Body of pancreas (tissue), 4 donors: ENCODE measurements at regions not wholly inside any gene's neighbourhood (a gene's known extent, or its start where the extent isn't known, plus 50 kb on each side); places are given as distances from the start of the nearest gene placed in this dataset.

Experiments
- CTCF ChIP-seq, 7 experiments: fragments of 450-650 bp in 4 of 7; fragments of 200-600 bp in 3 of 7; sonication (generic) in 3 of 7; IDR thresholded peaks; one replicate each; pipeline ENCODE4 v1.5.1; 2016 to 2019; ENCODE audit warnings: antibody characterized with exemption in 7 of 7
- POLR2A ChIP-seq, 3 donors: fragments of 450-650 bp; IDR thresholded peaks; one replicate each; pipeline ENCODE4 v1.6.1; 2016; ENCODE audit warnings: antibody characterized with exemption in 3 of 3, mild to moderate bottlenecking in 2 of 3

- TF ChIP-seq CTCF (IDR thresholded peaks at IDR 0.05): no peak
- TF ChIP-seq POLR2A (IDR thresholded peaks at IDR 0.05): no peak
These were observed 489.1 kb upstream of the CAMK1G start for GRCh38 chr1:209094384-209094783.
